ENCODE measurements at regions not wholly inside any gene's neighbourhood (a gene's known extent, or its start where the extent isn't known, plus 50 kb on each side); places are given as distances from the start of the nearest gene placed in this dataset.
"Not testable (repeated sequence)": the region's sequence is repeated elsewhere in the genome, so short reads cannot be mapped to it uniquely, and the experiment has no call there.

GRCh38 chr14:19303844-19304243, 130.3 kb downstream of the POTEG start:
- not testable (repeated sequence) for H3K27ac ChIP-seq (ENCODE audit: insufficient read depth, low read length, poor library complexity, severe bottlenecking); H3K27me3 ChIP-seq (replicated peaks; ENCODE audit: control insufficient read depth, insufficient read depth, low read length, poor library complexity, severe bottlenecking); H3K9me3 ChIP-seq (ENCODE audit: control insufficient read depth, low read length); H3K4me1 ChIP-seq (ENCODE audit: control insufficient read depth, insufficient read depth, low read length, poor library complexity, severe bottlenecking); DNase-seq; H3K4me3 ChIP-seq (ENCODE audit: insufficient read depth, low read depth, low read length, poor library complexity, severe bottlenecking); H3K36me3 ChIP-seq (ENCODE audit: control insufficient read depth, insufficient read depth, low read length)

GRCh38 chr14:19304442-19304841, 129.7 kb downstream of the POTEG start:
- not testable (repeated sequence) for H3K27me3 ChIP-seq (replicated peaks; ENCODE audit: control insufficient read depth, insufficient read depth, low read length, poor library complexity, severe bottlenecking); H3K27ac ChIP-seq (ENCODE audit: insufficient read depth, low read length, poor library complexity, severe bottlenecking); H3K4me3 ChIP-seq (ENCODE audit: insufficient read depth, low read depth, low read length, poor library complexity, severe bottlenecking); H3K36me3 ChIP-seq (ENCODE audit: control insufficient read depth, insufficient read depth, low read length); H3K9me3 ChIP-seq (ENCODE audit: control insufficient read depth, low read length); DNase-seq; H3K4me1 ChIP-seq (ENCODE audit: control insufficient read depth, insufficient read depth, low read length, poor library complexity, severe bottlenecking)

GRCh38 chr14:19304918-19305317, 129.2 kb downstream of the POTEG start:
- H3K36me3 ChIP-seq (ENCODE audit: control insufficient read depth, insufficient read depth, low read length); H3K9me3 ChIP-seq (ENCODE audit: control insufficient read depth, low read length); H3K4me1 ChIP-seq (ENCODE audit: control insufficient read depth, insufficient read depth, low read length, poor library complexity, severe bottlenecking); H3K27ac ChIP-seq (ENCODE audit: insufficient read depth, low read length, poor library complexity, severe bottlenecking); H3K27me3 ChIP-seq (replicated peaks; ENCODE audit: control insufficient read depth, insufficient read depth, low read length, poor library complexity, severe bottlenecking); H3K4me3 ChIP-seq (ENCODE audit: insufficient read depth, low read depth, low read length, poor library complexity, severe bottlenecking); DNase-seq: not testable (repeated sequence)

GRCh38 chr14:19305776-19306175, 128.4 kb downstream of the POTEG start:
- DNase-seq; H3K27me3 ChIP-seq (replicated peaks; ENCODE audit: control insufficient read depth, insufficient read depth, low read length, poor library complexity, severe bottlenecking); H3K4me1 ChIP-seq (ENCODE audit: control insufficient read depth, insufficient read depth, low read length, poor library complexity, severe bottlenecking); H3K27ac ChIP-seq (ENCODE audit: insufficient read depth, low read length, poor library complexity, severe bottlenecking); H3K4me3 ChIP-seq (ENCODE audit: insufficient read depth, low read depth, low read length, poor library complexity, severe bottlenecking); H3K9me3 ChIP-seq (ENCODE audit: control insufficient read depth, low read length); H3K36me3 ChIP-seq (ENCODE audit: control insufficient read depth, insufficient read depth, low read length): not testable (repeated sequence)

- not testable (repeated sequence) for H3K9me3 ChIP-seq (ENCODE audit: control insufficient read depth, low read length); H3K27ac ChIP-seq (ENCODE audit: insufficient read depth, low read length, poor library complexity, severe bottlenecking); H3K4me3 ChIP-seq (ENCODE audit: insufficient read depth, low read depth, low read length, poor library complexity, severe bottlenecking); DNase-seq; H3K36me3 ChIP-seq (ENCODE audit: control insufficient read depth, insufficient read depth, low read length); H3K4me1 ChIP-seq (ENCODE audit: control insufficient read depth, insufficient read depth, low read length, poor library complexity, severe bottlenecking); H3K27me3 ChIP-seq (replicated peaks; ENCODE audit: control insufficient read depth, insufficient read depth, low read length, poor library complexity, severe bottlenecking)
These were observed 127.7 kb downstream of the POTEG start for GRCh38 chr14:19306405-19306804.

- not testable (repeated sequence) for H3K4me3 ChIP-seq (ENCODE audit: insufficient read depth, low read depth, low read length, poor library complexity, severe bottlenecking); DNase-seq; H3K27me3 ChIP-seq (replicated peaks; ENCODE audit: control insufficient read depth, insufficient read depth, low read length, poor library complexity, severe bottlenecking); H3K9me3 ChIP-seq (ENCODE audit: control insufficient read depth, low read length); H3K36me3 ChIP-seq (ENCODE audit: control insufficient read depth, insufficient read depth, low read length); H3K4me1 ChIP-seq (ENCODE audit: control insufficient read depth, insufficient read depth, low read length, poor library complexity, severe bottlenecking); H3K27ac ChIP-seq (ENCODE audit: insufficient read depth, low read length, poor library complexity, severe bottlenecking)
These were observed 123.1 kb downstream of the POTEG start for GRCh38 chr14:19311023-19311422.

- not testable (repeated sequence) for H3K27me3 ChIP-seq (replicated peaks; ENCODE audit: control insufficient read depth, insufficient read depth, low read length, poor library complexity, severe bottlenecking); DNase-seq; H3K27ac ChIP-seq (ENCODE audit: insufficient read depth, low read length, poor library complexity, severe bottlenecking); H3K4me3 ChIP-seq (ENCODE audit: insufficient read depth, low read depth, low read length, poor library complexity, severe bottlenecking); H3K9me3 ChIP-seq (ENCODE audit: control insufficient read depth, low read length); H3K4me1 ChIP-seq (ENCODE audit: control insufficient read depth, insufficient read depth, low read length, poor library complexity, severe bottlenecking); H3K36me3 ChIP-seq (ENCODE audit: control insufficient read depth, insufficient read depth, low read length)
These were observed 103.5 kb downstream of the POTEG start for GRCh38 chr14:19330678-19331077.

- not testable (repeated sequence) for H3K27me3 ChIP-seq (replicated peaks; ENCODE audit: control insufficient read depth, insufficient read depth, low read length, poor library complexity, severe bottlenecking); H3K9me3 ChIP-seq (ENCODE audit: control insufficient read depth, low read length); H3K27ac ChIP-seq (ENCODE audit: insufficient read depth, low read length, poor library complexity, severe bottlenecking); H3K4me1 ChIP-seq (ENCODE audit: control insufficient read depth, insufficient read depth, low read length, poor library complexity, severe bottlenecking); H3K36me3 ChIP-seq (ENCODE audit: control insufficient read depth, insufficient read depth, low read length); H3K4me3 ChIP-seq (ENCODE audit: insufficient read depth, low read depth, low read length, poor library complexity, severe bottlenecking); DNase-seq
These were observed 96.7 kb downstream of the POTEG start for GRCh38 chr14:19337232-19338059.

GRCh38 chr14:19338060-19338372, 96.1 kb downstream of the POTEG start:
- H3K4me1 ChIP-seq (ENCODE audit: control insufficient read depth, insufficient read depth, low read length, poor library complexity, severe bottlenecking); H3K4me3 ChIP-seq (ENCODE audit: insufficient read depth, low read depth, low read length, poor library complexity, severe bottlenecking); H3K9me3 ChIP-seq (ENCODE audit: control insufficient read depth, low read length); H3K27ac ChIP-seq (ENCODE audit: insufficient read depth, low read length, poor library complexity, severe bottlenecking); H3K27me3 ChIP-seq (replicated peaks; ENCODE audit: control insufficient read depth, insufficient read depth, low read length, poor library complexity, severe bottlenecking); DNase-seq; H3K36me3 ChIP-seq (ENCODE audit: control insufficient read depth, insufficient read depth, low read length): not testable (repeated sequence)

- H3K27me3 ChIP-seq (replicated peaks; ENCODE audit: control insufficient read depth, insufficient read depth, low read length, poor library complexity, severe bottlenecking); DNase-seq; H3K27ac ChIP-seq (ENCODE audit: insufficient read depth, low read length, poor library complexity, severe bottlenecking); H3K4me1 ChIP-seq (ENCODE audit: control insufficient read depth, insufficient read depth, low read length, poor library complexity, severe bottlenecking); H3K36me3 ChIP-seq (ENCODE audit: control insufficient read depth, insufficient read depth, low read length); H3K9me3 ChIP-seq (ENCODE audit: control insufficient read depth, low read length); H3K4me3 ChIP-seq (ENCODE audit: insufficient read depth, low read depth, low read length, poor library complexity, severe bottlenecking): not testable (repeated sequence)
These were observed 93.2 kb downstream of the POTEG start for GRCh38 chr14:19340976-19341375.
